NCI-H1436 (cell line): ENCODE measurements at regions not wholly inside any gene's neighbourhood (a gene's known extent, or its start where the extent isn't known, plus 50 kb on each side); places are given as distances from the start of the nearest gene placed in this dataset.
"Not testable (repeated sequence)": the region's sequence is repeated elsewhere in the genome, so short reads cannot be mapped to it uniquely, and the experiment has no call there.

Experiments
- DNase-seq: peaks from one replicate; lab custom pipeline; 2025; lab: John Stamatoyannopoulos, UW

DNA sequence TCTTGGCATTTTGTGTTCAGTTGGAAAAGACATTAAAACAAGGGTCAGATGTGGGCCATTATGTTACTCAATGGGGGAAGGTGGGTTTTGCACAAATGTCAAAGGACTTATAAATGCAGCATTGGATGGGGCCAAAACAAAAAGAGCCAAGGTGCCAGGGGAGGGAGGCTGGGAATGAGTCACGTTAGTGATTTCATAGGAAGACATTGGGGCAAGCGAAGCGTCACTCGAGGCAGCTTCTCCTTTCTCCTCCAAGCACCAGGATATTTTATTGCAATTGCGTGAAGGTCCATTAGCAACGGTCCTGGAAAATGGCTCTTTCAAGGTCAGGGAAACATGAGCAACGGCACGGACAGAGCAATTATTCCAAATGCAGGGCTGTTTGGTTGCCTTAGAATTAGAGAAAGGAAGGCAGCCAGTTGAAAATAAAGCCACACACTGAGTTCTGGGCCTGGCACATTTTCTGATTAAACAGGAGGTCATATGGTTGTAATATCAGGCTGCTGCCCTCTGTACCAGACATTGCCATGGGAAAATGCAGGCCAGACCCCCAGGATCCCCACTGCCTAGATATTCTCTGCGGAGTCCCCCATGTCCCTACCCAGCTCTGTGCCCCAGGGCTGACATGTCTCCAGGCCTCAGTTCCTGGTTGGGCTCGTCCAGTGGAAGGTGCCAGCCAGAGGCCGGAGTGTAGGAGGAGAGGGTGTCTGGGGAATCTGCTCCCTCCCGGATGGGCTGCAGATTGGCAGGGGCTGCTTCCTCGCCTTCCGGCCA is 63.3 kb upstream of the NANOS1 start:
- DNase-seq = no peak

DNA sequence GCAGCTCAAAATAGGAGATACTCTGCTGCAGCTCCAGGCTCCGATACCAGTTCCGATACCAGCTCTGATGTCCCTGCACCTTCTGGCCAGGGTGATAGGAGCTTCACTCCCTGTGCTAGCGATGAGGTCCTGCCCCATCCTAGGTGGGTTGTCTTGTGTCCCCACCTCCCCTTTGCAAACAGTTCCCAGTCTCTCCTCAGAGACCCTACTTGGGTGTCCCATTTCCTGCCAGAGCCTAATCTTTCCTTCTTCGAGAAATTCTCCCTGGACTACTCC is 62.7 kb upstream of the NANOS1 start:
- DNase-seq = no peak

DNA sequence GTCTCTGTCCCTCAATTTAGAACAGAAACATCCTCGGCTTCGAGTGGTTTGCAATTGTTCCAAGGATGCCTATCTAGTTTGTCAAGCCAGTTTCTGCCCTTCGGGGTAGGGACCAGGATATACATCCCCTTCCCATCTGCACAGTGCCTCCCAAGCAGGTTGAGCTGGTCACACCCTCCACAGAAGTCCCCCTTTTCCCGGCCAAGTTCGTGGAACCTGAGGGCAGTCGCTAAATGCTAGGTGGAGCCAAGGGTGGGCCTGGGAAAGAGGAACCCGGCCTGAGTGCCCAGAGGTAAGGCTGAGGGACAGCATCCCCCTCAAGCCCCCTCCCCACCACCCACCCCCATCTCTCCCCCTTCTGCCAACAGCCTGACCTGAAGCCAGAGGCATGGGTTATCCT is 62.4 kb upstream of the NANOS1 start:
- DNase-seq = no peak

DNA sequence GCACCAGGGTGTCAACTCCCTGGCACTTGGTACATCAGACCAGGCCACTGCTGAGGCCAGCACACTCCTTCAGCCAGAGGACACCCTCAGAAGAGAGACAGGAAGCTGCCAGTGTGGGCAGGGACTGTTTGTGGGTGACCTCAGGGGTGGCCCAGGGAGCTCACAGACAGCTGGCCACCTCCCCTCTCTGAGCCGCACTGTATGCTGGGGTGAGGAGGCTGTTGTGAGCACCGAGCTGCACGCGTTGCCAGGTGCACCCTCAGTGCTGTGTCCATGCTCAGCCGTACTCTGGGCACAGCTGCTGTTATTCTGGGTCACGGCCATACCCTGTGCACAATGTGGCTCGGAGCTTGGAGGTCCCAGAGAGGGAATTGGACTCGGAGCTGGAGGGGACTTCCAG is 61.5 kb upstream of the NANOS1 start:
- no peak for DNase-seq

DNA sequence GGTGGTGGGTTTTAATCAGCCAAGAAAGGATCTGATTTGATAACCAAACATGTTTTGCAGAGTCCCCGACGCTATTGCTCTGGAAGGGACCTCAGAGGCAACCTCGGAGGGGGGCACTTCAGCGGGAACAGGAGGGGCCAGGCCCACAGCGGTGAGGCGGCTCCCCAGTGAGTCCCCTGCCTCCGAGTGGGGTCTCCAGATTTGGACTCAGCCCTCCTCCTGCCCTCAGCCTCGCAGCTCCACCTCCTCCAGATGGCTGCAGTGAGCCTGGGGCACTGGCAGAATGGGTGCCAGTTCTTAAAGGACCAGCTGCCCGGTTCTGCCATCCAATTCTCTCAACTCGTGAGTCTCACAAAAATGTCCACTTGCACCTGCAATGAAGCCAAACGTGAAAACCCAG is 61.0 kb upstream of the NANOS1 start:
- DNase-seq = no peak

DNA sequence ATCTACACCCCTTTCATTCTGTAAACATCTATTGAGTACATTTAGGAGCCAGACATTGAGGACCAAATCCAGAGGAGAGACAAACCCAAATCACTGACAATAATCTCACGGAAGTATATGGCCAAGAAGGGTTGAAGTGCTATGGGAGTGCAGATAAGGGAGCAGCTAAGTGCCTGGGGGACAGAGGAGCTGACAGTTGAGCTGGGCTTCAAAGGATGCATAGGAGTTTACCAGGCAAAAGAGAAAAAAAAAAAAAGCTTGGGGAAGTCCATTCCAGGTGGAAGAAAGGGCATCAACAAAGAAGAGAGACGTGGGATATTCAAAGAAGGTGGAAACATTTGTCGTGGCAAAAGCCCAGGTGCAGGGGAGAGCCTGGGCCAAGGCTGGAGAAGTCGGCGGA is 60.5 kb upstream of the NANOS1 start:
- DNase-seq = no peak

DNA sequence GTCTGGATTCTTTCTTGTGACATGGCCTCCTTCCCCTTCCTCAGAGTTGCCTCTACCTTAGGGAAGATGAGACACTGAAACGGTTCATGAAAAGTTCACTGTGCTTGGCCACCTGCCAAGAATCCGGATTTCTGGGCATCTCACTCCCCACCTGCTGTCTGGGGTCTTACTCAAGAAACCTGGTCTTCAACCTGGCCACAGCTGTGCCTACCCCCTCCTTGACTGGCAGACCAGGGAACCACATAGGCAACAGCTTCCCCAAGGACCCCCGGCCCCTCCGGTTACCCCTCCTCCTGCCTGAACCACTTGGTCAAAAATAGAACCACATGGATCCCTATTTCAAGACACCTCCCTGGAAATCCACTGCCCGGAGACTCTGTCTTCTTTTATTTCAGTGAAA is 58.7 kb upstream of the NANOS1 start:
- DNase-seq = no peak

DNA sequence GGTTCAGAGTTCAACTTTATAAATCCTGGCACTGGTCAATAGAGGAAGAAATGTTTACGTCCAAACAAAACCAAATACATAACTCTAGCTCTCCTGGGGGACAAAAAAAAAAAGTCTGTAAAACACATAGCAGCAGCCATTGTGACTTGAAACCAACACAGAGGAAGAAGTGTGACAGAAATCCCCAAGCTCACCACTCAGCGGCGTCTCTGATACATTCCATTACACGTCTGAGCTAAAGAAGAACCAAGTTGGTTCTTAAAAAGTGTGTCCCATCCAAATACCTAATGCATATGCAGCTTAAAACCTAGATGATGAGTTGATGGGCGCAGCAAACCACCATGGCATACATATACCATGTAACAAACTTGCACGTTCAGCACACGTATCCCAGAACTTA is 58.3 kb upstream of the NANOS1 start:
- no peak for DNase-seq

DNA sequence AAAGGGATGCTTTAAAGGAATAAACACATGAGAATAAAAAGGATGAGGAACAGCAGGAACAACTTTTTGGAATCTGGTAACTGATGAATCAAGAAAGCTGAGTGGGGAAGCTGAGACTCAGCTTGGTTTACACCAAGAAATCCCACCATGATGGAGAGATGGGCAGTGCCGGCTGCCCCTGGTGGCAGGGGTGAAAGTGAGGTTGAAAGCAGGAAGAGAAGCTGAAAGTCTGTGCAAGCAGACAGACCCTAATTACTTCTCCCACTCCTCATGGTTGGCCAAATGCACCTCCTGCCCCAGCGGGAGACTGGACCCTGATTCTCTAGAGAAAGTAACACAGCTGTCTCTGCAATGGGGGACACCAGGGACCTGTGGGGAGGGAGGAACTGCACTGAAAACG is 57.6 kb upstream of the NANOS1 start:
- DNase-seq = no peak

DNA sequence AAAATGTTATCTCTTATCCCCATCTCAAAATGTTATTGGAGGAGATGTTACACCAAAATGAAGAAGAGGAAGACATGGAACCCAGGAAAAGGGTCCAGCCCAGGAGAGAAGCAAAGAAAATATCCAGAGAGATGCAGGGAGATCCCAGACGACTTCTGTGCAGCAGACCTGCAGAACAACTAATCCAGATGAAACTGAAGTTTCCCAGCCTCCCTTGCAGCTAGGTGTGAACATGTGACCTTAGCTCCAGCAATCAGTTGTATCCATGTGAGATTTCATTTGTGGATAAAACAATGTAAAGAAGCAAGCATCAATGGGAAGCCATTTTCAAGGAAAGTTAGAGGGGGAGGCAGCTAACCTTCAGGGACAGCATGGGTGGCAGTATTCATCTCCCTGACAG is 55.8 kb upstream of the NANOS1 start:
- DNase-seq = no peak

DNA sequence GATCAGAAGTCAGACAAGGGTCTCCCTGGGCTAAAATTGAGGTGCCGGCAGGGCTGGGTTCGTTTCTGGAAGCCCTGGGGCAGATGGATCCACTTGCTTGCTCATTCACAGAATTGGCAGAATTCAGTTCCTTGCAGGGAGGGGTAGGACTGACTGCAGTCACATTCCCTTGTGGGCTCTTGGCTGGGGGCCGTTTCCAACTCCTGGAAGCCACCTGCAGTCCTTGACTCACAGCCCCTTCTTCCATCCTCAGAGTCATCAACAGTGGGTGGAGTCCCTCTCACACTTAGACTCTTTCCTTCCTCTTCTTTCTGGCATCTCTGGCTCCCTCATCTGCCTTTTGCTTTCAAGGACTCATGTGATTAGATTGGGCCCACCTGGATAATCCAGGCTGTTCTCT is 54.6 kb upstream of the NANOS1 start:
- DNase-seq = no peak

DNA sequence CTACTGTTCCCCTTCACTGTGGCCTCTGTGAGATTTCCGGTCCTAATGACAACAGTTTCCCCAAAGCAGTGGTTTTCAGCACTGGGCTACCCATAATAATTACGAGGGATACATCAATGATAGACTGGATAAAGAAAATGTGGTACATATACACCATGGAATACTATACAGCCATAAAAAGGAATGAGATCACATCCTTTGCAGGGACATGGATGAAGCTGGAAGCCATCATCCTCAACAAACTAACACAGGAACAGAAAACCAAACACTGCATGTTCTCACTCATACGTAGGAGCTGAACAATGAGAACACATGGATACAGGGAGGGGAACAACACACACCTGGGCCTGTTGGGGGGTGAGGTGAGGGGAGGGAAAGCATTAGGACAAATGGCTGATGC is 53.3 kb upstream of the NANOS1 start:
- not testable (repeated sequence) for DNase-seq

DNA sequence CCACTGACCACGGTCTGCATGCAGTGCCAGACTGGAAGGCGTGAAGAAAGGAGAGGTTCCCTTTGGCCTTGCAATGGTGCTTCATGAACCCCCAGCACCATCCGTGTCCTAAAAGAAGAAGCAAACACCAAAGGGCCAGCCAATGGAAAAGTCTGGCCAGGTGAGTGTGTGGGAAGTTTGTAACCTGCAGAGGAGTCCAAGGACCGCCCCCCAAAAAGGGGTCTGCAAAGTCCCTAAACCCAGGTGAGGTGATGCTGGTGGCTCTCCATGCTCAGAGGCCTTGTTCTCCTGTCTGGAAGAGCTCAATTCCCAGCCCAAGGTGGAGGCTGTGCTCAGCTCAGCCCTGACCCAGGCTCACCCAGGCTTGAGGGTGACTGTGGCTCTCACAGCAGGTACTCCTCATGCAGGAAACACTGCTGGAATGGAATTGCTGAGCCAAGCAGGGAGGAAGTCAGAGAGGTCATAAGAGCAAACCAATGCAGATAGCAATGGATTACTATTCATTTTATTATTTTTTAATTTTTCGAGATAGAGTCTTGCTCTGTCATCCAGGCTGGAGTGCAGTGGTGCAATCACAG is 52.4 kb upstream of the NANOS1 start:
- DNase-seq = no peak

DNA sequence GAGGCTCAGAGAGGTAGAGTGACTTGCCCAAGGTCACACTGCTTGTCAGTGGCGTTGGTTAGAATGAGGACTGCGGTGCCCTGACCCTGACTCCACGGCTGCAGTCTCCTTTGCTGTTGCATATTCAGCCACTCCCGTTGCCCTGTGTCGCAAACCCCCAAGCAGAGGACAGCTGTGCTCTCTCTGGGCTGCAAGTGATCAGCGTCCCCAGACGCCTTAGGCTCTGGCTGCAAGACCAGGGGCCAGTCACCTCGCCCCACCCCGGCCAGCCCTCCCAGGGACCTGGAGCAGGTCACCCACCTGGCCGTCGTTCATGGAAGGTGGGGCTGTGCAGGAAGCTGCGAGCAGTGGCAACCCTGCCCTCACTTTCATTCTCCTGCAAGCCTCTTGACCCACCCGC is 51.7 kb upstream of the NANOS1 start:
- DNase-seq = no peak

DNA sequence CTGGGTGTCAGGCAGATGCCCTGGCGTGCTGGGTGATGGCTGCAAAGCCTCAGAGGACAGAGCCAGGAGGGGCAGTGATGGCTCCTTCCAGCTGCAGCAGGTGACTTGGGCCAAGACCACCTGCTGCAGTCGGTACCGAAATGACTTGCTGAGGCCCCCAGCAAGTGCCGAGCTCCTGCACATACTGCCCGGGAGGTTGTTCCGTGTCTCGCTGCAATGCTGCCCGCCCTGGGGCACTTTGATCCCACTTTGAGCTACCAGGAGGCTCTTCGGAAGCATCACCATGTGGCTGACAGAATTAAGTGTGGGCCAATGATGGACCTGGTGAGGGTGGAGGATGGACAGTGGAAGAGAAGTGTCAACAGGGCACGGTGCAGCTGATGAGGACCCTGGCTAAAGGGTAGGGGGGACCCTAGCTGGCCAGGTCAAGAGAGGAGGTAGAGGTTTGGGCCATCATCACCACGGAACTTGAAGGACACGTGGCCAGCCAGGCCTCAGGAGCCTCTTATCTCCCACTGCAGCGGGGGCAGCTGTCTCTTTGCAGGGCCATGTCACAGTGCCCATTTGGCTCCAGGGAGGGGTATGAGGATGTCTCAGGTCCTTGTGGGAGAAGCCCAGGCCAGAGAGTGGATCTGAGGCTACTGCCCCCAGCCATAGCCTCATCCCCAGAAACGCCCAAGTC is 51.1 kb upstream of the NANOS1 start:
- DNase-seq = no peak

DNA sequence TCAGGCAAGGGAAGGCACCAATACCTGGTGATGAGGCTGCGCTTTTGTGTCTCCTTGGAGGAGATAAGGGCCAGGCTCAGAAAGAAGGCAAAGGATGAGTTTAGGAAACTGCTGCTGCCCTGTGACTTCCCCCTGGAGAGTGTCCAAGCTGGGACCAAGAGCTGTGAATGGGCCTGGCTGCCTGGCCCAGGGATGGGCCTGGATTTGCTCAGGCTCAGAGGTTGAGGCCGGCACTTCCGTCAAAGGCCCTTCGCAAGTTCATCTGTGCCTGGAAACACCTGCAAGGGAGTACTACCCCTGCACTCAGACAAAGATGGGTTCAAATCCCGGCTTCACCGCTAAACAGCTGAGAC is 50.5 kb upstream of the NANOS1 start:
- DNase-seq = no peak

DNA sequence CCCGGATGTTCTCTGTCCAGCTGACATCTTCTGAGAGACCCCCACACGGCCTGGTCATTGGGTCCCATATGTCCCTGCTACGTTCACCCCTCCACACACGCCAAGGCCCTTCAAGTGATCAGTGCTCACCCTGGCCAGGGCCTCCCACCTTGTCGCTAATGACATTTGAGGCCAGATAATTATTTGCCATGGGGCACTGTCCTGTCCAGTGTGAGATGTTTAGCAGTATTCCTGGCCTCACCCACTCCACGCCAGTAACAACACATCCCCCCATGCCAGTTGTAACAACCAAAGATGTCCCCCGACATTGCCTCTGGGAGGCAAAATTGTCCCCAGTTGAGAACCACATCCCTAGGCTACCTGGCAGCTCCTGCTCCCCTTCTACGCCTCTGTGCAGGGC is 49.9 kb upstream of the NANOS1 start:
- DNase-seq = no peak
